ENCODE measurements at regions not wholly inside any gene's neighbourhood (a gene's known extent, or its start where the extent isn't known, plus 50 kb on each side); places are given as distances from the start of the nearest gene placed in this dataset.

- TF ChIP-seq CTCF (IDR thresholded peaks at IDR 0.05) (no peak), EZH2 (IDR thresholded peaks at IDR 0.05) (no peak)
These were observed 573.6 kb downstream of the BUD13 start for GRCh38 chr11:116199182-116199581.
